GM23338 (cell line): ENCODE measurements at regions not wholly inside any gene's neighbourhood (a gene's known extent, or its start where the extent isn't known, plus 50 kb on each side); places are given as distances from the start of the nearest gene placed in this dataset.

Experiments
- ATAC-seq: fragments of 200-7000 bp; cut with Tn5 transposase; 3 replicates; pipeline ENCODE4 v1.9.1; 2020
- DNase-seq: peaks from one replicate; pipeline ENCODE4 v3.0.0-alpha.2; 2015; ENCODE audit warnings: low spot score
- H2AFZ ChIP-seq: fragments of 200-600 bp; sonication (generic); 2 replicates; pipeline ENCODE4 v1.8.0; 2016; ENCODE audit warnings: antibody characterized with exemption, mild to moderate bottlenecking, moderate library complexity
- H3F3A ChIP-seq: fragments of 200-600 bp; sonication (generic); replicated peaks from 2 replicates; pipeline ENCODE4 v1.8.0; 2017; ENCODE audit warnings: antibody characterized with exemption, mixed run types, low read depth
- H3K27ac ChIP-seq: fragments of 200-600 bp; sonication (generic); 2 replicates; pipeline ENCODE4 v1.6.1; 2016; ENCODE audit warnings: low read depth
- H3K27me3 ChIP-seq: fragments of 200-600 bp; sonication (generic); 2 replicates; pipeline ENCODE4 v1.8.0; 2016; ENCODE audit warnings: mild to moderate bottlenecking, mixed run types, moderate library complexity; ENCODE audit not compliant: insufficient read depth
- H3K36me3 ChIP-seq: fragments of 200-600 bp; sonication (generic); 2 replicates; pipeline ENCODE4 v1.8.0; 2016; ENCODE audit warnings: mild to moderate bottlenecking; ENCODE audit not compliant: insufficient read depth
- H3K4me1 ChIP-seq: fragments of 200-600 bp; sonication (generic); 2 replicates; pipeline ENCODE4 v1.8.0; 2016; ENCODE audit warnings: mild to moderate bottlenecking, moderate library complexity; ENCODE audit not compliant: insufficient read depth
- H3K4me2 ChIP-seq: fragments of 200-600 bp; sonication (generic); 2 replicates; pipeline ENCODE4 v1.7.1; 2017; ENCODE audit warnings: mixed run types
- H3K4me3 ChIP-seq: fragments of 200-600 bp; sonication (generic); 2 replicates; pipeline ENCODE4 v1.6.1; 2016; ENCODE audit warnings: mixed run types
- H3K79me2 ChIP-seq: fragments of 200-600 bp; sonication (generic); replicated peaks from 2 replicates; pipeline ENCODE4 v1.8.0; 2017; ENCODE audit warnings: mild to moderate bottlenecking; ENCODE audit not compliant: insufficient read depth
- H3K9me2 ChIP-seq: fragments of 200-600 bp; sonication (generic); 2 replicates; pipeline ENCODE4 v1.8.0; 2017; ENCODE audit not compliant: insufficient read depth
- H4K20me1 ChIP-seq: fragments of 200-600 bp; sonication (generic); replicated peaks from 2 replicates; pipeline ENCODE4 v1.8.0; 2017; ENCODE audit warnings: mild to moderate bottlenecking; ENCODE audit not compliant: insufficient read depth
- H3K27ac Mint-ChIP-seq: 2 replicates; pipeline ENCODE4 v1.8.0; 2020; ENCODE audit warnings: inconsistent platforms, mild to moderate bottlenecking, moderate library complexity, mixed read lengths
- H3K27me3 Mint-ChIP-seq: 3 replicates; pipeline ENCODE4 v1.8.0; 2022; ENCODE audit warnings: low read depth, mild to moderate bottlenecking, moderate library complexity, mixed read lengths, inconsistent platforms; ENCODE audit not compliant: insufficient read depth, poor library complexity
- H3K36me3 Mint-ChIP-seq: 3 replicates; pipeline ENCODE4 v1.8.0; 2021; ENCODE audit warnings: low read depth, mild to moderate bottlenecking, inconsistent platforms, moderate library complexity, mixed read lengths
- H3K4me1 Mint-ChIP-seq: 3 replicates; pipeline ENCODE4 v1.8.0; 2020; ENCODE audit warnings: mild to moderate bottlenecking, inconsistent platforms, mixed read lengths
- H3K4me3 Mint-ChIP-seq: 3 replicates; pipeline ENCODE4 v1.8.0; 2021; ENCODE audit warnings: moderate library complexity, mild to moderate bottlenecking, inconsistent platforms, mixed read lengths
- H3K9me3 Mint-ChIP-seq: 3 replicates; pipeline ENCODE4 v1.8.0; 2020; ENCODE audit warnings: moderate library complexity, mild to moderate bottlenecking, inconsistent platforms, mixed read lengths
- CREB1 ChIP-seq: fragments of 250-450 bp; sonication (Bioruptor Pico); IDR thresholded peaks from 2 replicates; pipeline ENCODE4 v1.5.0; 2020; ENCODE audit warnings: low read depth, mild to moderate bottlenecking, moderate library complexity
- EZH2 ChIP-seq: fragments of 200-600 bp; sonication (generic); IDR thresholded peaks from one replicate; pipeline ENCODE4 v1.8.0; 2017; ENCODE audit warnings: antibody characterized with exemption, mild to moderate bottlenecking, low read depth; ENCODE audit not compliant: unreplicated experiment
- EZH2phosphoT487 ChIP-seq: fragments of 200-600 bp; sonication (generic); IDR thresholded peaks from one replicate; pipeline ENCODE4 v1.8.1; 2018; ENCODE audit warnings: antibody characterized with exemption; ENCODE audit not compliant: unreplicated experiment
- JUNB ChIP-seq: IDR thresholded peaks from one replicate; pipeline ENCODE4 v1.6.1; 2016; ENCODE audit warnings: antibody characterized with exemption; ENCODE audit not compliant: unreplicated experiment
- NANOG ChIP-seq: IDR thresholded peaks from 2 replicates; pipeline ENCODE4 v1.6.1; 2016; ENCODE audit warnings: antibody characterized with exemption, borderline replicate concordance
- POLR2AphosphoS5 ChIP-seq: IDR thresholded peaks from 2 replicates; pipeline ENCODE4 v1.6.1; 2016; ENCODE audit warnings: antibody characterized with exemption, low read depth
- STAT1 ChIP-seq: IDR thresholded peaks from one replicate; pipeline ENCODE4 v1.6.1; 2016; ENCODE audit warnings: antibody characterized with exemption; ENCODE audit not compliant: unreplicated experiment
- ZNF114 ChIP-seq: fragments of 250-450 bp; sonication (Bioruptor Pico); IDR thresholded peaks from 2 replicates; pipeline ENCODE4 v1.5.0; 2020; ENCODE audit warnings: mild to moderate bottlenecking, moderate library complexity
- ZNF462 ChIP-seq: fragments of 250-450 bp; sonication (Bioruptor Pico); IDR thresholded peaks from 2 replicates; pipeline ENCODE4 v1.5.0; 2020; ENCODE audit warnings: mild to moderate bottlenecking, moderate library complexity

DNA sequence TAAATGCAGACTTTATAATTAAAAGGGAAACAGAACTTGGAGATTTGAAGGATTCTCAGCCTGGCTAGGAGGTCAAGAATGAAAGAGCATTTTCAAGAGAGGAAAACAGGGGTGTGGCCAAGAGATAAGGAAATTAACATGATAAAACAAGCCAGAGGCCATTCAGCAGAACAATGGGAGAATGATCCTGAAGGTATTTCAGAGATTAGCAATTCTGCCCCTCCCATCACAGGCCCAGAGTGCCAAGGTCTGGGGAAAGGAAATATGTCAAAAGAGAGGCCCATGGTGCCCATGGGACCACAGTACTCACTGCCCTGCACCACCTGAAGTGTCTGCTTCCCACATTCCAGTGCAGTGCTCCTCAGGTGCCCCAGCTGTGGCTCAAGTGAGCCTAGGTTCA, 188.5 kb upstream of the STS start:
- peaks cover 24% of the 10 kb centered on the region; the same call in 2 of the 3 replicates for H3K36me3 Mint-ChIP-seq
- no peak overlapping the region for H3K4me3 Mint-ChIP-seq
- Histone ChIP-seq H3K27me3 (no peaks in the 10 kb centered on the region), H3K4me3 (no peak overlapping the region), H3K4me2 (no peak overlapping the region), H3K79me2 (no peaks in the 10 kb centered on the region), H4K20me1 (no peaks in the 10 kb centered on the region), H3K36me3 (no peaks in the 10 kb centered on the region), H3K9me2 (no peaks in the 10 kb centered on the region), H3K4me1 (no peaks in the 10 kb centered on the region), H2AFZ (no peak overlapping the region), H3K27ac (peak overlapping the region; percentile 88), H3F3A (no peaks in the 10 kb centered on the region)
- no peak for TF ChIP-seq ZNF114 (CRISPR knock-in tag)
- TF ChIP-seq NANOG, result peak; percentile 77; the same call in 1 of the 2 replicates
- DNase-seq (peak; percentile 77), ATAC-seq (peak; percentile 60)
- H3K27me3 Mint-ChIP-seq, result peaks cover 3% of the 10 kb centered on the region
- no peak overlapping the region for H3K27ac Mint-ChIP-seq
- H3K9me3 Mint-ChIP-seq, result peaks cover 21% of the 10 kb centered on the region
- peaks cover 6% of the 10 kb centered on the region for H3K4me1 Mint-ChIP-seq

DNA sequence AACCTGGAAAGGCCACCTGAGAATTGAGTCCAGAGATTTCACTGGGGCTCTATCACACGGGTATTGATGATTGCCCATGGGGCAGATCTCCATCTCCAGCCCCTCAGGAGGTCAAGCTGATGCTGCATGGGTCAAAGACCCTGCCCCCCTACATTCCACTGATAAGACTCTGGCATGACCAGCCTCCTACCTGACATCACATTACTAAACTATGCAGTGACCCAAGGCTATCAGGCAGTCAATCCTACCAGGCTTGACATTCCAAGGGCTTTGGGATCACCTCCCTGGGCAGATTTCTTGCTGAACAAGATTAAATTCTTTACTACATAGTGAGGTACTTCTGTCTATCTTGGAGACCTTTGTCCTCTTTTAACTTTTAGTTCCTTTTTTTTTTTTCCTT, 192.7 kb upstream of the STS start:
- no peaks in the 10 kb centered on the region for H3K79me2 ChIP-seq
- no peaks in the 10 kb centered on the region for H3K4me1 ChIP-seq
- H3K4me1 Mint-ChIP-seq, result peaks cover 3% of the 10 kb centered on the region; the same call in 2 of the 3 replicates
- peaks cover 14% of the 10 kb centered on the region for H3K9me3 Mint-ChIP-seq
- H3K27ac ChIP-seq, result no peak overlapping the region
- H2AFZ ChIP-seq, result no peak overlapping the region
- H3K27me3 ChIP-seq, result no peaks in the 10 kb centered on the region
- H3K9me2 ChIP-seq, result no peaks in the 10 kb centered on the region
- H3K36me3 Mint-ChIP-seq, result peaks cover 26% of the 10 kb centered on the region
- peaks cover 6% of the 10 kb centered on the region for H3K27me3 Mint-ChIP-seq
- no peak overlapping the region for H3K27ac Mint-ChIP-seq
- no peaks in the 10 kb centered on the region for H3K36me3 ChIP-seq
- DNase-seq (no peak), ATAC-seq (no peak)
- H3F3A ChIP-seq, result no peaks in the 10 kb centered on the region
- TF ChIP-seq NANOG, result no peak
- no peak overlapping the region for H3K4me2 ChIP-seq
- H3K4me3 Mint-ChIP-seq, result no peak overlapping the region
- no peaks in the 10 kb centered on the region for H4K20me1 ChIP-seq
- H3K4me3 ChIP-seq, result no peak overlapping the region

- Histone ChIP-seq H3K9me2 (no peaks in the 10 kb centered on the region), H3K36me3 (no peaks in the 10 kb centered on the region), H3F3A (no peaks in the 10 kb centered on the region), H3K4me3 (no peak overlapping the region), H3K4me2 (no peak overlapping the region), H3K27me3 (no peaks in the 10 kb centered on the region), H3K4me1 (no peaks in the 10 kb centered on the region), H2AFZ (no peak overlapping the region), H3K27ac (no peak overlapping the region), H3K79me2 (no peaks in the 10 kb centered on the region), H4K20me1 (no peaks in the 10 kb centered on the region)
- ATAC-seq (no peak), DNase-seq (no peak)
- peaks cover 4% of the 10 kb centered on the region for H3K27me3 Mint-ChIP-seq
- peaks cover 7% of the 10 kb centered on the region for H3K36me3 Mint-ChIP-seq
- no peaks in the 10 kb centered on the region for H3K4me1 Mint-ChIP-seq
- no peak overlapping the region for H3K4me3 Mint-ChIP-seq
- no peaks in the 10 kb centered on the region for H3K9me3 Mint-ChIP-seq
- H3K27ac Mint-ChIP-seq, result no peak overlapping the region
- TF ChIP-seq CREB1 (no peak), POLR2AphosphoS5 (no peak), EZH2 (no peak), STAT1 (no peak), EZH2phosphoT487 (no peak), ZNF114 (CRISPR knock-in tag) (no peak), JUNB (no peak), NANOG (no peak), ZNF462 (CRISPR knock-in tag) (no peak)
Observed at GRCh38 chrX:6946168-6946567, 201.3 kb upstream of the STS start.
